ENCODE measurements at regions not wholly inside any gene's neighbourhood (a gene's known extent, or its start where the extent isn't known, plus 50 kb on each side); places are given as distances from the start of the nearest gene placed in this dataset.

DNA sequence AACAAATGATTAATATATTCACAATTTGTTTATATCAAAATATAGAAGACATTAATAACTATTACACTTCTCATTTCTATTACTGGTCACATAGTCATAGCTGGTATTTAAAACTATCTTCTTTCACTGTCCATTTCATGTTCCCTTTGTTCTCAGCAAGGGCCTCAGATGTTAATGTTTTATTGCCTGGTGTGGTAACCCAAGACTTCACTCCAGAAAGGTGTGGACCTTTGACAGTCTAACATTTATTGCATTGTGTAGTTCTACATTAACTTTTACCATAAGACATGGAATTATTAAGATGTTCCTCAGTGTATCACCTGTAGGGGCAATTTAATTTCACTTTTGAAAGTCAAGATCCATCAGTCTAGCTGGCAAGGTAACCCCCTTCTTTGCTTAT is 691.3 kb downstream of the SQOR start (continued):
- TF ChIP-seq PAWR (CRISPR knock-in tag; IDR thresholded peaks at IDR 0.05; ENCODE audit: borderline replicate concordance) = no peak
- TF ChIP-seq ZBTB7B (CRISPR knock-in tag; IDR thresholded peaks at IDR 0.05) = no peak
- TF ChIP-seq ZNF720 (CRISPR knock-in tag; IDR thresholded peaks at IDR 0.05) = no peak
- TF ChIP-seq ZNF3 (CRISPR knock-in tag; IDR thresholded peaks at IDR 0.05) = no peak
- TF ChIP-seq, protein P1, sequence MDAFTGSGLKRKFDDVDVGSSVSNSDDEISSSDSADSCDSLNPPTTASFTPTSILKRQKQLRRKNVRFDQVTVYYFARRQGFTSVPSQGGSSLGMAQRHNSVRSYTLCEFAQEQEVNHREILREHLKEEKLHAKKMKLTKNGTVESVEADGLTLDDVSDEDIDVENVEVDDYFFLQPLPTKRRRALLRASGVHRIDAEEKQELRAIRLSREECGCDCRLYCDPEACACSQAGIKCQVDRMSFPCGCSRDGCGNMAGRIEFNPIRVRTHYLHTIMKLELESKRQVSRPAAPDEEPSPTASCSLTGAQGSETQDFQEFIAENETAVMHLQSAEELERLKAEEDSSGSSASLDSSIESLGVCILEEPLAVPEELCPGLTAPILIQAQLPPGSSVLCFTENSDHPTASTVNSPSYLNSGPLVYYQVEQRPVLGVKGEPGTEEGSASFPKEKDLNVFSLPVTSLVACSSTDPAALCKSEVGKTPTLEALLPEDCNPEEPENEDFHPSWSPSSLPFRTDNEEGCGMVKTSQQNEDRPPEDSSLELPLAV (CRISPR knock-in tag; conservative IDR thresholded peaks at IDR 0.05; ENCODE audit: low read depth) = no peak
- no peak for TF ChIP-seq ZC3H13 (CRISPR knock-in tag; IDR thresholded peaks at IDR 0.05)

DNA sequence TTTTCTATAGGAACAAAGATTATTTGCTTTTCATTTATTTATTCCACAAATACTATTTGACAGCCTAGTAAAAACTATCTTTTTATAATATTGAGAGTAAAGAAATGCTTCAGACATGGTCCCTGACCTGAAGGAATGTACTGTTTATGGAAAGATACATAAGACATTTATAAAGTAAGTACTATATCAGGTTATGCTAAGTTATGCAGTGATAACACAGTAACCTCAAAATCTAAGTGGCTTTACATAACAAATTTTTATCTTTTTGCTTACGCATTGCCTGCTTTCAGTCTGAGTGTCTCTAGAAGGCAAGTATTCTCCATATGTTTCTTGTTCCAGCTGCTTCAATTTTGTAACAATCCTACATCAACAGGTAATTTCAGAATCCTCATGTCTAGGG is 694.0 kb downstream of the SQOR start:
- FAIRE-seq = no peak
- no peak overlapping the region for H2AFZ ChIP-seq (ENCODE audit: low read length)
- TF ChIP-seq, protein P2, sequence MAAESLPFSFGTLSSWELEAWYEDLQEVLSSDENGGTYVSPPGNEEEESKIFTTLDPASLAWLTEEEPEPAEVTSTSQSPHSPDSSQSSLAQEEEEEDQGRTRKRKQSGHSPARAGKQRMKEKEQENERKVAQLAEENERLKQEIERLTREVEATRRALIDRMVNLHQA (CRISPR knock-in tag; IDR thresholded peaks at IDR 0.05) = no peak
- TF ChIP-seq SYNCRIP (IDR thresholded peaks at IDR 0.05; ENCODE audit: insufficient read depth, low read depth, low read length) = no peak
- no peak for TF ChIP-seq ZNF7 (CRISPR knock-in tag; IDR thresholded peaks at IDR 0.05)
- TF ChIP-seq DMAP1 (CRISPR knock-in tag; IDR thresholded peaks at IDR 0.05) = no peak
- no peak for TF ChIP-seq ZFP1 (CRISPR knock-in tag; IDR thresholded peaks at IDR 0.05)
- TF ChIP-seq, protein P3, sequence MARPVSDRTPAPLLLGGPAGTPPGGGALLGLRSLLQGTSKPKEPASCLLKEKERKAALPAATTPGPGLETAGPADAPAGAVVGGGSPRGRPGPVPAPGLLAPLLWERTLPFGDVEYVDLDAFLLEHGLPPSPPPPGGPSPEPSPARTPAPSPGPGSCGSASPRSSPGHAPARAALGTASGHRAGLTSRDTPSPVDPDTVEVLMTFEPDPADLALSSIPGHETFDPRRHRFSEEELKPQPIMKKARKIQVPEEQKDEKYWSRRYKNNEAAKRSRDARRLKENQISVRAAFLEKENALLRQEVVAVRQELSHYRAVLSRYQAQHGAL (CRISPR knock-in tag; IDR thresholded peaks at IDR 0.05; ENCODE audit: not compliant biosample characterization) = no peak
- no peak for TF ChIP-seq ZNF34 (CRISPR knock-in tag; IDR thresholded peaks at IDR 0.05; ENCODE audit: borderline replicate concordance)
- TF ChIP-seq MEF2D (CRISPR knock-in tag; IDR thresholded peaks at IDR 0.05) = no peak
- TF ChIP-seq MLLT10 (CRISPR knock-in tag; IDR thresholded peaks at IDR 0.05) = no peak
- no peak for TF ChIP-seq ZNF563 (CRISPR knock-in tag; IDR thresholded peaks at IDR 0.05)
- TF ChIP-seq NRL (CRISPR knock-in tag; IDR thresholded peaks at IDR 0.05; ENCODE audit: borderline replicate concordance) = no peak
- TF ChIP-seq ZNF615 (CRISPR knock-in tag; IDR thresholded peaks at IDR 0.05; ENCODE audit: borderline replicate concordance) = no peak
- no peak for TF ChIP-seq LCORL (IDR thresholded peaks at IDR 0.05)
- TF ChIP-seq LCORL (CRISPR knock-in tag; IDR thresholded peaks at IDR 0.05) = no peak
- TF ChIP-seq ATM (IDR thresholded peaks at IDR 0.05; ENCODE audit: borderline replicate concordance) = no peak
- no peak for TF ChIP-seq CBX2 (IDR thresholded peaks at IDR 0.05; ENCODE audit: low read depth, low read length)
- no peak for TF ChIP-seq CBX2 (CRISPR knock-in tag; IDR thresholded peaks at IDR 0.05; ENCODE audit: low read depth)
- TF ChIP-seq KDM4B (CRISPR knock-in tag; IDR thresholded peaks at IDR 0.05) = no peak
- TF ChIP-seq POLR2A (IDR thresholded peaks at IDR 0.05; ENCODE audit: insufficient read depth in 1 of 2, low read depth in 2 of 2, low read length in 2 of 2) = no peak

More for the DNA sequence above, 694.0 kb downstream of the SQOR start:
- no peak overlapping the region for H3K9ac ChIP-seq (ENCODE audit: insufficient read depth, low read depth, low read length)
- 87% methylated on average over 1 of the region's 1 CpG for WGBS (ENCODE audit: low lambda C conversion rate)
- H3K4me2 ChIP-seq (ENCODE audit: low read depth, low read length) = no peak overlapping the region
- no peaks in the 10 kb centered on the region for H3K27me3 ChIP-seq (ENCODE audit: control insufficient read depth in 1 of 2, insufficient read depth in 2 of 2, low read length in 2 of 2)
- H3K4me1 ChIP-seq (ENCODE audit: insufficient read depth, low read length) = no peaks in the 10 kb centered on the region
- intact Hi-C loops (cut with micrococcal nuclease; ENCODE audit: unreplicated experiment) = no loop called here
- in situ Hi-C loops (cut with HindIII; ENCODE audit: extremely low pct_ligation_motif_present, low pct_unique_long_range_greater_than_20kb) = no loop called here
- no peak overlapping the region for H3K4me3 ChIP-seq (replicated peaks in 1 of 3; ENCODE audit: insufficient read depth in 1 of 3, low read depth in 2 of 3, low read length in 3 of 3)
- no peaks in the 10 kb centered on the region for H3K79me2 ChIP-seq (ENCODE audit: insufficient read depth, low read length)
- no peak overlapping the region for H3K27ac ChIP-seq (ENCODE audit: extremely low read length, insufficient read depth, low read length)
- peaks cover 38% of the 10 kb centered on the region for H3K9me3 ChIP-seq (ENCODE audit: low read length)
- BruUV-seq (replicated peaks) = no TSS peak
- ChIA-PET POLR2A (no interaction called here), CTCF (ENCODE audit: low intra/inter-chr PET ratio, low total read pairs) (no interaction called here)
- H3K36me3 ChIP-seq (replicated peaks in 1 of 2; ENCODE audit: control insufficient read depth in 1 of 2, insufficient read depth in 2 of 2, low read length in 2 of 2) = no peaks in the 10 kb centered on the region
- H4K20me1 ChIP-seq (ENCODE audit: insufficient read depth, low read length) = no peaks in the 10 kb centered on the region
- no peak for DNase-seq (ENCODE audit: low spot score)
- no peak for ATAC-seq
